ENCODE measurements at regions not wholly inside any gene's neighbourhood (a gene's known extent, or its start where the extent isn't known, plus 50 kb on each side); places are given as distances from the start of the nearest gene placed in this dataset.

GRCh38 chr9:116049456-116049855, 104.1 kb upstream of the PAPPA start:
- TF ChIP-seq CTCF (IDR thresholded peaks at IDR 0.05): no peak
- no peak for TF ChIP-seq POLR2AphosphoS5 (IDR thresholded peaks at IDR 0.05)

All from prostate gland (tissue), 2 donors.